ENCODE measurements at regions not wholly inside any gene's neighbourhood (a gene's known extent, or its start where the extent isn't known, plus 50 kb on each side); places are given as distances from the start of the nearest gene placed in this dataset.
"Not testable (repeated sequence)": the region's sequence is repeated elsewhere in the genome, so short reads cannot be mapped to it uniquely, and the experiment has no call there.

- H3K4me1 ChIP-seq (ENCODE audit: insufficient read depth, low read length); POLR2A ChIA-PET: not testable (repeated sequence)
- peaks cover 16 to 26% (median 20%) of the 10 kb centered on the region in 5 donors for H3K9me3 Mint-ChIP-seq
Observed at GRCh38 chr13:54132127-54132526, 1103.5 kb downstream of the OLFM4 start.

DNA sequence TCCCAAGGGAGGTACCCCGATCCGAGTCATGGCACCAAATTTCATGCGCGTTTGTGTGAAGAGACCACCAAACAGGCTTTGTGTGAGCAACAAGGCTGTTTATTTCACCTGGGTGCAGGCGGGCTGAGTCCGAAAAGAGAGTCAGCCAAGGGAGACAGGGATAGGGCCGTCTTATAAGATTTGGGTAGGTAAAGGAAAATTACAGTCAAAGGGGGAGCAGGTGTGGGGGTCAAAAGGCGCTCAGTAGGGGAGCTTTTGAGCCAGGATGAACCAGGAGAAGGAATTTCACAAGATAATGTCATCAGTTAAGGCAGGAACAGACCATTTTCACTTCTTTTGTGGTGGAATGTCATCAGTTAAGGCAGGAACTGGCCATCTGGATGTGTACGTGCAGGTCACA is 1104.1 kb downstream of the OLFM4 start:
- H3K4me3 ChIP-seq (ENCODE audit: low read length); H3K4me1 Mint-ChIP-seq; POLR2A ChIA-PET; CTCF ChIA-PET; H3K27me3 ChIP-seq (ENCODE audit: insufficient read depth, low read length, poor library complexity, severe bottlenecking); H3K36me3 ChIP-seq (ENCODE audit: insufficient read depth, low read length); H3K4me3 Mint-ChIP-seq; H3K36me3 Mint-ChIP-seq; H3K4me1 ChIP-seq (ENCODE audit: insufficient read depth, low read length); DNase-seq; H3K27ac ChIP-seq (ENCODE audit: low read depth, low read length); H3K27ac Mint-ChIP-seq; H3K27me3 Mint-ChIP-seq; H3K9me3 ChIP-seq (ENCODE audit: low read length): not testable (repeated sequence)
- H3K9me3 Mint-ChIP-seq = peaks cover 16 to 28% (median 21%) of the 10 kb centered on the region in 5 donors

More at GRCh38 chr13:54132127-54132526, 1103.5 kb downstream of the OLFM4 start:
- H3K4me3 Mint-ChIP-seq; H3K36me3 ChIP-seq (ENCODE audit: insufficient read depth, low read length); H3K27ac Mint-ChIP-seq; H3K27me3 Mint-ChIP-seq; H3K27ac ChIP-seq (ENCODE audit: low read depth, low read length); H3K9me3 ChIP-seq (ENCODE audit: low read length); H3K4me1 Mint-ChIP-seq; DNase-seq; H3K36me3 Mint-ChIP-seq; H3K4me3 ChIP-seq (ENCODE audit: low read length); CTCF ChIA-PET; H3K27me3 ChIP-seq (ENCODE audit: insufficient read depth, low read length, poor library complexity, severe bottlenecking): not testable (repeated sequence)

DNA sequence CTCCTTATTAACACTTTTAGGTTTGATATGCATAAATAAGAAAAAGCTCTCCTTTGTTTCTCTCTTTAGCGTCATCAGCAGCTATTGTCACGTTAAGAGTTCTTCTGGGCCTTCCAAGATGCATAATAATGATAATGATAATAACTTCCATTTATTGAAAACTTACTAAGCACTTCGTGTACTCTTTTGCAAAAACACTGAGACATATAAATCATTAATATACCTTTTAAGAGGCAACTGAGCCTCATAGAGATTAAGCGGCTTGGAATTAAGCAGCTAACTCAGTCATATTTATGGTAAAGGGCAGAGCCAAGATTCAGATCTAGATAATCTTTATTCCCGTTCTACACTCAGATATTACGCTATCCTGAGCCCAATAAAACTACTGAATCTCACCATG is 1105.1 kb downstream of the OLFM4 start:
- no peaks in the 10 kb centered on the region for H3K36me3 Mint-ChIP-seq

DNA sequence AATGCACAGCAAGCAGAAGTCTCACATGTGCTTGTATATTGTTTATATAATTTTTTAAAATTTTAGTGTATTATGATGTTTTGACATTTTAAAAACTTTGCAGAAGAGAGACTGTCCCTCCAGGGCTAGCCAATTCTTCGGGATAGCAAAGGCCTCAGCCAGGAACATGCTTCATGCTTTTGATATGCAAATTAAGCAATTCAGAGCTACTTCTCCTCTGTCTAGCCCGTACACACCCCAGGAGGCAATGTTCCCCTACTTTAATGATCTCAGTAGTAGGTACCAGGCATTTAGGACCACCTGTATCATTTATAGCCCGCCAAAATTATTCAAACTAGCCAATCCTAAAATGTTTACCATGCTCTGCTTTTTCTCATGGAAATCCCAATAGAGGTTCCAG is 1116.2 kb downstream of the OLFM4 start:
- Mint-ChIP-seq H3K4me1 (no peaks in the 10 kb centered on the region), H3K27ac (no peak overlapping the region), H3K27me3 (no peaks in the 10 kb centered on the region), H3K9me3 (peaks cover 4 to 19% (median 8%) of the 10 kb centered on the region in 5 donors), H3K36me3 (no peaks in the 10 kb centered on the region), H3K4me3 (no peak overlapping the region)
- DNase-seq = no peak
- H3K27ac ChIP-seq (ENCODE audit: low read depth, low read length) = no peak overlapping the region
- no peaks in the 10 kb centered on the region for H3K27me3 ChIP-seq (ENCODE audit: insufficient read depth, low read length, poor library complexity, severe bottlenecking)
- no peaks in the 10 kb centered on the region for H3K36me3 ChIP-seq (ENCODE audit: insufficient read depth, low read length)
- no peak overlapping the region for H3K4me3 ChIP-seq (ENCODE audit: low read length)
- ChIA-PET POLR2A (no interaction called here), CTCF (no interaction called here)
- no peaks in the 10 kb centered on the region for H3K4me1 ChIP-seq (ENCODE audit: insufficient read depth, low read length)
- no peaks in the 10 kb centered on the region for H3K9me3 ChIP-seq (ENCODE audit: low read length)

More for the DNA sequence above, 1105.1 kb downstream of the OLFM4 start:
- Histone ChIP-seq H3K36me3 (ENCODE audit: insufficient read depth, low read length) (no peaks in the 10 kb centered on the region), H3K4me1 (ENCODE audit: insufficient read depth, low read length) (no peaks in the 10 kb centered on the region), H3K9me3 (ENCODE audit: low read length) (no peaks in the 10 kb centered on the region), H3K27ac (ENCODE audit: low read depth, low read length) (no peak overlapping the region), H3K4me3 (ENCODE audit: low read length) (no peak overlapping the region), H3K27me3 (ENCODE audit: insufficient read depth, low read length, poor library complexity, severe bottlenecking) (no peaks in the 10 kb centered on the region)
- H3K9me3 Mint-ChIP-seq = peaks cover 11 to 26% (median 23%) of the 10 kb centered on the region in 5 donors
- H3K27ac Mint-ChIP-seq = no peak overlapping the region
- H3K27me3 Mint-ChIP-seq = peaks cover 0 to 1% of the 10 kb centered on the region in 2 donors
- ChIA-PET CTCF (no interaction called here), POLR2A (no interaction called here)
- no peak overlapping the region for H3K4me3 Mint-ChIP-seq
- DNase-seq = no peak
- H3K4me1 Mint-ChIP-seq = no peaks in the 10 kb centered on the region

DNA sequence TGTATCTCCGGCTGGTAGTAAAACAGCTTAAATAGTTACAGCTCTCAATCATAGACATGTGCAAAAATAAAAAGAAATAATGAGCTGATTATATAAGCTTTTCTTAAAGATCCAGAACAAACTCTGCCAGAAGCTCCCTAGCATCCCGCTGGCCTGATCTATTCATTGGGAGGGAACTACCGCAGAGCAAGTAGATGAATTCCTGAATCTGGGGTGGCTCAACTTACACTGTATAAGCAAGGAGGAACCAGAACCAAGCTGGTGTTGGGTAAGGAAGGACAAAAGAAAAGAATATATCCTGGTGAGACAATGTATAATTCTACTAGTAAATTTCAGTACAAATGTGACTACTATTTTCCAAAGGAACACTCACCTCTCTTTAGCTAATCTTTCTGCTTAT is 1122.2 kb downstream of the OLFM4 start:
- Histone ChIP-seq H3K9me3 (ENCODE audit: low read length) (no peaks in the 10 kb centered on the region), H3K36me3 (ENCODE audit: insufficient read depth, low read length) (no peaks in the 10 kb centered on the region), H3K4me3 (ENCODE audit: low read length) (no peak overlapping the region), H3K27ac (ENCODE audit: low read depth, low read length) (no peak overlapping the region), H3K27me3 (ENCODE audit: insufficient read depth, low read length, poor library complexity, severe bottlenecking) (no peaks in the 10 kb centered on the region), H3K4me1 (ENCODE audit: insufficient read depth, low read length) (no peaks in the 10 kb centered on the region)
- no peak overlapping the region for H3K27ac Mint-ChIP-seq
- CTCF ChIA-PET = no interaction called here
- no peak overlapping the region for H3K4me3 Mint-ChIP-seq
- POLR2A ChIA-PET = no interaction called here
- no peaks in the 10 kb centered on the region for H3K36me3 Mint-ChIP-seq
- H3K27me3 Mint-ChIP-seq = no peaks in the 10 kb centered on the region
- H3K9me3 Mint-ChIP-seq = peaks cover 2 to 8% (median 4%) of the 10 kb centered on the region in 5 donors
- no peaks in the 10 kb centered on the region for H3K4me1 Mint-ChIP-seq
- DNase-seq = no peak

- Histone ChIP-seq H3K4me1 (ENCODE audit: insufficient read depth, low read length) (no peaks in the 10 kb centered on the region), H3K9me3 (ENCODE audit: low read length) (no peaks in the 10 kb centered on the region), H3K4me3 (ENCODE audit: low read length) (no peak overlapping the region), H3K36me3 (ENCODE audit: insufficient read depth, low read length) (no peaks in the 10 kb centered on the region), H3K27ac (ENCODE audit: low read depth, low read length) (no peak overlapping the region), H3K27me3 (ENCODE audit: insufficient read depth, low read length, poor library complexity, severe bottlenecking) (no peaks in the 10 kb centered on the region)
- Mint-ChIP-seq H3K4me1 (no peaks in the 10 kb centered on the region), H3K36me3 (no peaks in the 10 kb centered on the region), H3K4me3 (no peak overlapping the region), H3K27me3 (no peaks in the 10 kb centered on the region), H3K9me3 (peaks cover 2 to 23% (median 13%) of the 10 kb centered on the region in 5 donors), H3K27ac (no peak overlapping the region)
- CTCF ChIA-PET = no interaction called here
- DNase-seq = no peak
- POLR2A ChIA-PET = no interaction called here
Observed at GRCh38 chr13:54162069-54162468, 1133.5 kb downstream of the OLFM4 start.

GRCh38 chr13:54165581-54166215 is 1137.1 kb downstream of the OLFM4 start:
- H3K9me3 Mint-ChIP-seq = peaks cover 2 to 33% (median 7%) of the 10 kb centered on the region in 5 donors
- H3K36me3 Mint-ChIP-seq = no peaks in the 10 kb centered on the region
- ChIA-PET POLR2A (no interaction called here), CTCF (no interaction called here)
- no peak overlapping the region for H3K27ac Mint-ChIP-seq
- H3K4me1 Mint-ChIP-seq = no peaks in the 10 kb centered on the region
- Histone ChIP-seq H3K36me3 (ENCODE audit: insufficient read depth, low read length) (no peaks in the 10 kb centered on the region), H3K4me3 (ENCODE audit: low read length) (no peak overlapping the region), H3K27ac (ENCODE audit: low read depth, low read length) (no peak overlapping the region), H3K9me3 (ENCODE audit: low read length) (no peaks in the 10 kb centered on the region), H3K27me3 (ENCODE audit: insufficient read depth, low read length, poor library complexity, severe bottlenecking) (no peaks in the 10 kb centered on the region), H3K4me1 (ENCODE audit: insufficient read depth, low read length) (no peaks in the 10 kb centered on the region)
- no peaks in the 10 kb centered on the region for H3K27me3 Mint-ChIP-seq
- DNase-seq = no peak
- H3K4me3 Mint-ChIP-seq = no peak overlapping the region

DNA sequence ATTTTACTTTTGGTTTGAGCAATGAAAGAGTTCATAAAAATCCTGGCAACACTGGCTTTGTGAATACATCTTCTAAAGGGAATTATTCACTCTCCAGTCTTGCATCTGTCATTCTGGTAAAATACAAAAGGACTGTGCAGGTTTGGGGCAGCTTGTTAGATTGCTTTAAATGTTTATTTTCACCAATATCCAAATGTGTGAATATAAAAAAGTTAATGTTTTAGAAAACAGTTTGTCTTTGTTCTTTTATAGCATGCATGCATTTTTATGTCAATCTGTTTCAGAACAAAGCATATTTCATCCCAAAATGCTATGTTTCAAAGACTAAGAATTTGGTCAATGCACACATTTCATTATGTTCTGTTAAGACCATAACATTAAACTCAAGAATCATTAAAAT is 1145.4 kb downstream of the OLFM4 start:
- H3K27ac ChIP-seq (ENCODE audit: low read depth, low read length) = no peak overlapping the region
- ChIA-PET POLR2A (no interaction called here), CTCF (no interaction called here)
- Mint-ChIP-seq H3K9me3 (peaks cover 0 to 12% (median 4%) of the 10 kb centered on the region in 5 donors), H3K4me1 (no peaks in the 10 kb centered on the region), H3K27me3 (no peaks in the 10 kb centered on the region), H3K4me3 (no peak overlapping the region), H3K27ac (no peak overlapping the region), H3K36me3 (no peaks in the 10 kb centered on the region)
- H3K4me1 ChIP-seq (ENCODE audit: insufficient read depth, low read length) = no peaks in the 10 kb centered on the region
- H3K9me3 ChIP-seq (ENCODE audit: low read length) = no peaks in the 10 kb centered on the region
- no peaks in the 10 kb centered on the region for H3K36me3 ChIP-seq (ENCODE audit: insufficient read depth, low read length)
- no peak for DNase-seq
- H3K4me3 ChIP-seq (ENCODE audit: low read length) = no peak overlapping the region
- no peaks in the 10 kb centered on the region for H3K27me3 ChIP-seq (ENCODE audit: insufficient read depth, low read length, poor library complexity, severe bottlenecking)

DNA sequence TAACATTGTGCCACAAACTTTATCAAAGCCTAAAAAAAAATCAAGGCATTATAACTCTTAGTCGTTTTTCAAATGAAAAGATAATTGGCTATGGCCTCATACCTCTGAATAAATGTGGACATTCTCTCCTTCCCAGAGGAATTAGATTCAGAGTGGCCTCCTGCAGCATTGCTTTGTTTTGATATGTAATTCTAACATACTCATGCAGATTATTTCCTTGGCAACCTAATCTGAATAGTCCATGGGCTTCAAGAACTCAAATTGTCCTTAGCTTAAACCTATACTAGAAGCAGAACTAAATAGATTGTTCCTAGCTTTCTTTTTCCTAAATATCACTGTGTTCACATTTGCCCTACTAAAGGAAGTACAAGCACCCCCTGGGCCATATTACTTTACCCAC is 1146.9 kb downstream of the OLFM4 start:
- H3K36me3 ChIP-seq (ENCODE audit: insufficient read depth, low read length) = no peaks in the 10 kb centered on the region
- DNase-seq = no peak
- H3K4me1 ChIP-seq (ENCODE audit: insufficient read depth, low read length) = no peaks in the 10 kb centered on the region
- no peak overlapping the region for H3K27ac ChIP-seq (ENCODE audit: low read depth, low read length)
- no peak overlapping the region for H3K4me3 ChIP-seq (ENCODE audit: low read length)
- ChIA-PET POLR2A (no interaction called here), CTCF (no interaction called here)
- no peak overlapping the region for H3K4me3 Mint-ChIP-seq
- peaks cover 2 to 12% (median 4%) of the 10 kb centered on the region in 5 donors for H3K9me3 Mint-ChIP-seq
- no peaks in the 10 kb centered on the region for H3K4me1 Mint-ChIP-seq
- no peaks in the 10 kb centered on the region for H3K27me3 ChIP-seq (ENCODE audit: insufficient read depth, low read length, poor library complexity, severe bottlenecking)
- H3K9me3 ChIP-seq (ENCODE audit: low read length) = no peaks in the 10 kb centered on the region
- H3K27me3 Mint-ChIP-seq = no peaks in the 10 kb centered on the region
- H3K27ac Mint-ChIP-seq = no peak overlapping the region
- H3K36me3 Mint-ChIP-seq = no peaks in the 10 kb centered on the region

All from CD8-positive, alpha-beta memory T cell (primary cell).